GM23338 (cell line): ENCODE measurements at regions not wholly inside any gene's neighbourhood (a gene's known extent, or its start where the extent isn't known, plus 50 kb on each side); places are given as distances from the start of the nearest gene placed in this dataset.

Experiments used
- CREB1 ChIP-seq: fragments of 250-450 bp; sonication (Bioruptor Pico); IDR thresholded peaks from 2 replicates; pipeline ENCODE4 v1.5.0; 2020; ENCODE audit warnings: low read depth, mild to moderate bottlenecking, moderate library complexity
- CTCF ChIP-seq, 2 experiments: fragments of 200-600 bp in 1 of 2; sonication (generic) in 1 of 2; conservative IDR thresholded peaks; 2 replicates each; pipeline versions ENCODE4 v1.5.1 to v1.6.1; 2016 to 2017; ENCODE audit warnings: antibody characterized with exemption in 2 of 2, low read depth in 2 of 2, mild to moderate bottlenecking in 2 of 2, moderate library complexity in 1 of 2
- EZH2 ChIP-seq: fragments of 200-600 bp; sonication (generic); IDR thresholded peaks from one replicate; pipeline ENCODE4 v1.8.0; 2017; ENCODE audit warnings: antibody characterized with exemption, mild to moderate bottlenecking, low read depth; ENCODE audit not compliant: unreplicated experiment
- EZH2phosphoT487 ChIP-seq: fragments of 200-600 bp; sonication (generic); IDR thresholded peaks from one replicate; pipeline ENCODE4 v1.8.1; 2018; ENCODE audit warnings: antibody characterized with exemption; ENCODE audit not compliant: unreplicated experiment
- JUNB ChIP-seq: IDR thresholded peaks from one replicate; pipeline ENCODE4 v1.6.1; 2016; ENCODE audit warnings: antibody characterized with exemption; ENCODE audit not compliant: unreplicated experiment
- NANOG ChIP-seq: IDR thresholded peaks from 2 replicates; pipeline ENCODE4 v1.6.1; 2016; ENCODE audit warnings: antibody characterized with exemption, borderline replicate concordance
- POLR2AphosphoS5 ChIP-seq: IDR thresholded peaks from 2 replicates; pipeline ENCODE4 v1.6.1; 2016; ENCODE audit warnings: antibody characterized with exemption, low read depth
- REST ChIP-seq: IDR thresholded peaks from one replicate; pipeline ENCODE4 v1.6.1; 2018; ENCODE audit warnings: antibody characterized with exemption; ENCODE audit not compliant: unreplicated experiment
- STAT1 ChIP-seq: IDR thresholded peaks from one replicate; pipeline ENCODE4 v1.6.1; 2016; ENCODE audit warnings: antibody characterized with exemption; ENCODE audit not compliant: unreplicated experiment
- ZNF114 ChIP-seq: fragments of 250-450 bp; sonication (Bioruptor Pico); IDR thresholded peaks from 2 replicates; pipeline ENCODE4 v1.5.0; 2020; ENCODE audit warnings: mild to moderate bottlenecking, moderate library complexity
- ZNF331 ChIP-seq: fragments of 250-450 bp; sonication (Bioruptor Pico); IDR thresholded peaks from 2 replicates; pipeline ENCODE4 v1.5.0; 2020; ENCODE audit warnings: low read depth, mild to moderate bottlenecking, moderate library complexity
- TF ChIP-seq, protein P1 (sequence below): IDR thresholded peaks from 2 replicates; pipeline ENCODE4 v1.6.1; 2016; ENCODE audit warnings: antibody characterized with exemption
- TF ChIP-seq, protein P2 (sequence below): fragments of 250-450 bp; sonication (Bioruptor Pico); IDR thresholded peaks from 2 replicates; pipeline ENCODE4 v1.5.0; 2020; ENCODE audit warnings: mild to moderate bottlenecking, moderate library complexity

DNA sequence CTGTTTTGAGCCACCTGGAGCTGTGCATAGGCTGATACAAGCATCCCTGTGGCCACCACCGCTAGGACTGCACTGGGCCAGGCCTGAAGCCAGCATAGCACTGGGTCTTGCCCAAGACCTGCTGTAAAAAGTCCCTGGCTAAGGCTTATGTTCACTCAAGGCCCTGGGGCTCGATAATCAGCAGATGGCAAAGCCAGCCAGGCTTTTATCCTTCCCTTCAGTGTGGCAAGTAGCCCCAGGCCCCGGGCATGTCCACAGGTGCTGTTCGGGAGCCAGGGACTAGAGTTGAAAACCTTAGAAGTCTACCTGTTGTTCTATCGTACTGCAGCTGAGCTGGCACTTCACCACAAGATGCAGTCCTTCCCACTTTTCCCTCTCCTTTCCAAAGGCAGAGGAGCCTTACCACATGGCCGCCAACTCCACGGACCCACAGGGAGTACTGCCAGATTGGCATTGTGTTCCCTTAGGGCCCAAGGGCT is 226.4 kb upstream of the ZNF217 start:
- TF ChIP-seq CTCF (conservative IDR thresholded peaks at IDR 0.05; ENCODE audit: low read depth in 2 of 2) (no peak), POLR2AphosphoS5 (no peak), EZH2phosphoT487 (no peak), EZH2 (no peak), REST (no peak), JUNB (no peak), CREB1 (CRISPR knock-in tag) (no peak), ZNF114 (CRISPR knock-in tag) (no peak), ZNF331 (CRISPR knock-in tag) (no peak), STAT1 (no peak), NANOG (no peak)
- TF ChIP-seq, protein P1, sequence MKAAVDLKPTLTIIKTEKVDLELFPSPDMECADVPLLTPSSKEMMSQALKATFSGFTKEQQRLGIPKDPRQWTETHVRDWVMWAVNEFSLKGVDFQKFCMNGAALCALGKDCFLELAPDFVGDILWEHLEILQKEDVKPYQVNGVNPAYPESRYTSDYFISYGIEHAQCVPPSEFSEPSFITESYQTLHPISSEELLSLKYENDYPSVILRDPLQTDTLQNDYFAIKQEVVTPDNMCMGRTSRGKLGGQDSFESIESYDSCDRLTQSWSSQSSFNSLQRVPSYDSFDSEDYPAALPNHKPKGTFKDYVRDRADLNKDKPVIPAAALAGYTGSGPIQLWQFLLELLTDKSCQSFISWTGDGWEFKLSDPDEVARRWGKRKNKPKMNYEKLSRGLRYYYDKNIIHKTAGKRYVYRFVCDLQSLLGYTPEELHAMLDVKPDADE = no peak
- TF ChIP-seq, protein P2, sequence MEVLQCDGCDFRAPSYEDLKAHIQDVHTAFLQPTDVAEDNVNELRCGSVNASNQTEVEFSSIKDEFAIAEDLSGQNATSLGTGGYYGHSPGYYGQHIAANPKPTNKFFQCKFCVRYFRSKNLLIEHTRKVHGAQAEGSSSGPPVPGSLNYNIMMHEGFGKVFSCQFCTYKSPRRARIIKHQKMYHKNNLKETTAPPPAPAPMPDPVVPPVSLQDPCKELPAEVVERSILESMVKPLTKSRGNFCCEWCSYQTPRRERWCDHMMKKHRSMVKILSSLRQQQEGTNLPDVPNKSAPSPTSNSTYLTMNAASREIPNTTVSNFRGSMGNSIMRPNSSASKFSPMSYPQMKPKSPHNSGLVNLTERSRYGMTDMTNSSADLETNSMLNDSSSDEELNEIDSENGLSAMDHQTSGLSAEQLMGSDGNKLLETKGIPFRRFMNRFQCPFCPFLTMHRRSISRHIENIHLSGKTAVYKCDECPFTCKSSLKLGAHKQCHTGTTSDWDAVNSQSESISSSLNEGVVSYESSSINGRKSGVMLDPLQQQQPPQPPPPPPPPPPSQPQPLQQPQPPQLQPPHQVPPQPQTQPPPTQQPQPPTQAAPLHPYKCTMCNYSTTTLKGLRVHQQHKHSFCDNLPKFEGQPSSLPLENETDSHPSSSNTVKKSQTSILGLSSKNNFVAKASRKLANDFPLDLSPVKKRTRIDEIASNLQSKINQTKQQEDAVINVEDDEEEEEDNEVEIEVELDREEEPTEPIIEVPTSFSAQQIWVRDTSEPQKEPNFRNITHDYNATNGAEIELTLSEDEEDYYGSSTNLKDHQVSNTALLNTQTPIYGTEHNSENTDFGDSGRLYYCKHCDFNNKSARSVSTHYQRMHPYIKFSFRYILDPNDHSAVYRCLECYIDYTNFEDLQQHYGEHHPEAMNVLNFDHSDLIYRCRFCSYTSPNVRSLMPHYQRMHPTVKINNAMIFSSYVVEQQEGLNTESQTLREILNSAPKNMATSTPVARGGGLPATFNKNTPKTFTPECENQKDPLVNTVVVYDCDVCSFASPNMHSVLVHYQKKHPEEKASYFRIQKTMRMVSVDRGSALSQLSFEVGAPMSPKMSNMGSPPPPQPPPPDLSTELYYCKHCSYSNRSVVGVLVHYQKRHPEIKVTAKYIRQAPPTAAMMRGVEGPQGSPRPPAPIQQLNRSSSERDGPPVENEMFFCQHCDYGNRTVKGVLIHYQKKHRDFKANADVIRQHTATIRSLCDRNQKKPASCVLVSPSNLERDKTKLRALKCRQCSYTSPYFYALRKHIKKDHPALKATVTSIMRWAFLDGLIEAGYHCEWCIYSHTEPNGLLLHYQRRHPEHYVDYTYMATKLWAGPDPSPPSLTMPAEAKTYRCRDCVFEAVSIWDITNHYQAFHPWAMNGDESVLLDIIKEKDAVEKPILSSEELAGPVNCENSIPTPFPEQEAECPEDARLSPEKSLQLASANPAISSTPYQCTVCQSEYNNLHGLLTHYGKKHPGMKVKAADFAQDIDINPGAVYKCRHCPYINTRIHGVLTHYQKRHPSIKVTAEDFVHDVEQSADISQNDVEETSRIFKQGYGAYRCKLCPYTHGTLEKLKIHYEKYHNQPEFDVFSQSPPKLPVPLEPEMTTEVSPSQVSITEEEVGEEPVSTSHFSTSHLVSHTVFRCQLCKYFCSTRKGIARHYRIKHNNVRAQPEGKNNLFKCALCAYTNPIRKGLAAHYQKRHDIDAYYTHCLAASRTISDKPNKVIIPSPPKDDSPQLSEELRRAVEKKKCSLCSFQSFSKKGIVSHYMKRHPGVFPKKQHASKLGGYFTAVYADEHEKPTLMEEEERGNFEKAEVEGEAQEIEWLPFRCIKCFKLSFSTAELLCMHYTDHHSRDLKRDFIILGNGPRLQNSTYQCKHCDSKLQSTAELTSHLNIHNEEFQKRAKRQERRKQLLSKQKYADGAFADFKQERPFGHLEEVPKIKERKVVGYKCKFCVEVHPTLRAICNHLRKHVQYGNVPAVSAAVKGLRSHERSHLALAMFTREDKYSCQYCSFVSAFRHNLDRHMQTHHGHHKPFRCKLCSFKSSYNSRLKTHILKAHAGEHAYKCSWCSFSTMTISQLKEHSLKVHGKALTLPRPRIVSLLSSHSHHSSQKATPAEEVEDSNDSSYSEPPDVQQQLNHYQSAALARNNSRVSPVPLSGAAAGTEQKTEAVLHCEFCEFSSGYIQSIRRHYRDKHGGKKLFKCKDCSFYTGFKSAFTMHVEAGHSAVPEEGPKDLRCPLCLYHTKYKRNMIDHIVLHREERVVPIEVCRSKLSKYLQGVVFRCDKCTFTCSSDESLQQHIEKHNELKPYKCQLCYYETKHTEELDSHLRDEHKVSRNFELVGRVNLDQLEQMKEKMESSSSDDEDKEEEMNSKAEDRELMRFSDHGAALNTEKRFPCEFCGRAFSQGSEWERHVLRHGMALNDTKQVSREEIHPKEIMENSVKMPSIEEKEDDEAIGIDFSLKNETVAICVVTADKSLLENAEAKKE (CRISPR knock-in tag) = no peak
